GOT3 (cell line): ENCODE measurements at regions not wholly inside any gene's neighbourhood (a gene's known extent, or its start where the extent isn't known, plus 50 kb on each side); places are given as distances from the start of the nearest gene placed in this dataset.
"Not testable (repeated sequence)": the region's sequence is repeated elsewhere in the genome, so short reads cannot be mapped to it uniquely, and the experiment has no call there.

Source experiments
- DNase-seq: peaks from one replicate; lab custom pipeline; 2025; ENCODE audit warnings: mixed read lengths; lab: John Stamatoyannopoulos, UW

GRCh38 chrX:40414335-40414734 lies 166.4 kb upstream of the ATP6AP2 start:
- no peak for DNase-seq

GRCh38 chrX:40411340-40412111 lies 169.2 kb upstream of the ATP6AP2 start:
- no peak for DNase-seq

GRCh38 chrX:40410859-40411258 lies 169.9 kb upstream of the ATP6AP2 start:
- no peak for DNase-seq

GRCh38 chrX:40406330-40406859 lies 174.4 kb upstream of the ATP6AP2 start:
- no peak for DNase-seq

GRCh38 chrX:40405399-40405798 lies 175.4 kb upstream of the ATP6AP2 start:
- no peak for DNase-seq

- no peak for DNase-seq
Measured at GRCh38 chrX:40403757-40404156, 177.0 kb upstream of the ATP6AP2 start.

- DNase-seq: peak; percentile 29
Measured at GRCh38 chrX:40402831-40403533, 177.8 kb upstream of the ATP6AP2 start.

GRCh38 chrX:40395102-40395501 lies 185.7 kb upstream of the ATP6AP2 start:
- no peak for DNase-seq

GRCh38 chrX:40394302-40394701 lies 186.5 kb upstream of the ATP6AP2 start:
- no peak for DNase-seq

GRCh38 chrX:40392599-40392998 lies 188.2 kb upstream of the ATP6AP2 start:
- no peak for DNase-seq

- DNase-seq: no peak
Measured at GRCh38 chrX:40391662-40392061, 189.1 kb upstream of the ATP6AP2 start.

- DNase-seq: no peak
Measured at GRCh38 chrX:40389555-40389954, 191.2 kb upstream of the ATP6AP2 start.

- DNase-seq: no peak
Measured at GRCh38 chrX:40388441-40388840, 192.3 kb upstream of the ATP6AP2 start.

GRCh38 chrX:40387869-40388268 lies 192.9 kb upstream of the ATP6AP2 start:
- not testable (repeated sequence) for DNase-seq

- DNase-seq: not testable (repeated sequence)
Measured at GRCh38 chrX:40387311-40387710, 193.5 kb upstream of the ATP6AP2 start.

GRCh38 chrX:40385682-40386081 lies 195.1 kb upstream of the ATP6AP2 start:
- DNase-seq: no peak

- no peak for DNase-seq
Measured at GRCh38 chrX:40385256-40385655, 195.5 kb upstream of the ATP6AP2 start.

GRCh38 chrX:40383969-40384368 lies 196.8 kb upstream of the ATP6AP2 start:
- DNase-seq: no peak

GRCh38 chrX:40383360-40383759 lies 197.4 kb upstream of the ATP6AP2 start:
- no peak for DNase-seq

- no peak for DNase-seq
Measured at GRCh38 chrX:40380655-40381488, 199.9 kb upstream of the ATP6AP2 start.

- DNase-seq: no peak
Measured at GRCh38 chrX:40377684-40378083, 203.1 kb upstream of the ATP6AP2 start.

GRCh38 chrX:40374486-40374885 lies 206.3 kb upstream of the ATP6AP2 start:
- no peak for DNase-seq
